Mesendoderm (in vitro differentiated cells): ENCODE measurements at regions not wholly inside any gene's neighbourhood (a gene's known extent, or its start where the extent isn't known, plus 50 kb on each side); places are given as distances from the start of the nearest gene placed in this dataset.
A peak's percentile ranks its signal among the peaks of the same experiment; 100 is the strongest.

ENCODE experiments used
- DNase-seq: peaks from one replicate; pipeline ENCODE4 v3.0.0; 2013
- H2AK5ac ChIP-seq: 2 replicates; pipeline ENCODE4 v1.6.1; 2013; ENCODE audit warnings: low read length, inconsistent platforms
- H2BK120ac ChIP-seq: 2 replicates; pipeline ENCODE4 v1.6.1; 2013; ENCODE audit warnings: low read depth, mild to moderate bottlenecking, low read length, moderate library complexity, mixed read lengths
- H2BK15ac ChIP-seq: replicated peaks from 2 replicates; pipeline ENCODE4 v1.6.1; 2013; ENCODE audit warnings: low read depth, mild to moderate bottlenecking, moderate library complexity
- H2BK5ac ChIP-seq: 2 replicates; pipeline ENCODE4 v1.6.1; 2013; ENCODE audit warnings: low read length, inconsistent platforms
- H3K18ac ChIP-seq: 2 replicates; pipeline ENCODE4 v1.6.1; 2013; ENCODE audit warnings: mild to moderate bottlenecking, low read length, mixed read lengths
- H3K23ac ChIP-seq: one replicate; pipeline ENCODE4 v1.6.1; 2013; ENCODE audit warnings: low read length
- H3K27ac ChIP-seq: 2 replicates; pipeline ENCODE4 v1.5.1; 2013; ENCODE audit warnings: low read depth, mild to moderate bottlenecking, inconsistent platforms, low read length, moderate library complexity
- H3K27me3 ChIP-seq: 2 replicates; pipeline ENCODE4 v1.6.1; 2013; ENCODE audit warnings: low read length, control low read depth, mild to moderate bottlenecking, inconsistent platforms; ENCODE audit not compliant: insufficient read depth, poor library complexity
- H3K36me3 ChIP-seq: 2 replicates; pipeline ENCODE4 v1.6.1; 2013; ENCODE audit warnings: low read length, inconsistent platforms; ENCODE audit not compliant: control insufficient read depth, insufficient read depth
- H3K4ac ChIP-seq: one replicate; pipeline ENCODE4 v1.6.1; 2013; ENCODE audit warnings: low read depth, mild to moderate bottlenecking, low read length, moderate library complexity
- H3K4me1 ChIP-seq: 2 replicates; pipeline ENCODE4 v1.6.1; 2013; ENCODE audit warnings: low read depth, low read length, inconsistent platforms; ENCODE audit not compliant: control insufficient read depth
- H3K4me2 ChIP-seq: 2 replicates; pipeline ENCODE4 v1.6.1; 2013; ENCODE audit warnings: low read length
- H3K4me3 ChIP-seq: 2 replicates; pipeline ENCODE4 v1.5.1; 2013; ENCODE audit warnings: mild to moderate bottlenecking, low read length
- H3K56ac ChIP-seq: one replicate; pipeline ENCODE4 v1.6.1; 2013; ENCODE audit warnings: low read length
- H3K79me1 ChIP-seq: 2 replicates; pipeline ENCODE4 v1.6.1; 2013; ENCODE audit warnings: low read length, inconsistent platforms
- H3K79me2 ChIP-seq: 2 replicates; pipeline ENCODE4 v1.6.1; 2013; ENCODE audit warnings: mild to moderate bottlenecking, low read length; ENCODE audit not compliant: control insufficient read depth, insufficient read depth
- H3K9ac ChIP-seq: 2 replicates; pipeline ENCODE4 v1.6.1; 2013; ENCODE audit warnings: low read length, inconsistent platforms
- H4K5ac ChIP-seq: one replicate; pipeline ENCODE4 v1.6.1; 2013; ENCODE audit warnings: low read length
- H4K8ac ChIP-seq: one replicate; pipeline ENCODE4 v1.6.1; 2013; ENCODE audit warnings: low read depth, mild to moderate bottlenecking, control low read depth, low read length, moderate library complexity
- WGBS: extraction: QIAGEN DNeasy Blood & Tissue Kit; methylation state at CpG from one replicate; pipeline ENCODE4 v1.1.7; 2013; ENCODE audit warnings: low lambda C conversion rate, missing lambda C conversion rate; ENCODE audit not compliant: insufficient coverage; ENCODE audit errors: extremely low coverage; 5-methylcytosine and 5-hydroxymethylcytosine counted together

GRCh38 chr1:165052936-165053335, 303.6 kb downstream of the LMX1A start:
- peaks cover 7% of the 10 kb centered on the region for H3K4me1 ChIP-seq
- H2BK5ac ChIP-seq: peak overlapping the region; percentile 81
- H3K79me2 ChIP-seq: no peaks in the 10 kb centered on the region
- H3K4me2 ChIP-seq: no peak overlapping the region
- no peaks in the 10 kb centered on the region for H3K27me3 ChIP-seq
- no peak overlapping the region for H2BK15ac ChIP-seq
- H3K27ac ChIP-seq: peak overlapping the region; percentile 7
- H3K18ac ChIP-seq: peak overlapping the region; percentile 93
- no peaks in the 10 kb centered on the region for H3K79me1 ChIP-seq
- no peak overlapping the region for H4K5ac ChIP-seq
- WGBS: no CpG with 5 or more reads among the region's 4 CpGs
- H2AK5ac ChIP-seq: no peak overlapping the region
- H3K56ac ChIP-seq: peak overlapping the region; percentile 59
- no peak overlapping the region for H4K8ac ChIP-seq
- no peak for DNase-seq
- H2BK120ac ChIP-seq: peak overlapping the region; percentile 90
- H3K36me3 ChIP-seq: no peaks in the 10 kb centered on the region
- no peak overlapping the region for H3K23ac ChIP-seq
- H3K9ac ChIP-seq: no peak overlapping the region
- H3K4ac ChIP-seq: no peak overlapping the region
- H3K4me3 ChIP-seq: no peak overlapping the region

- no peak overlapping the region for H3K56ac ChIP-seq
- H2AK5ac ChIP-seq: no peak overlapping the region
- H3K4ac ChIP-seq: no peak overlapping the region
- no peak overlapping the region for H3K4me2 ChIP-seq
- peaks cover 7% of the 10 kb centered on the region for H3K4me1 ChIP-seq
- no peak overlapping the region for H2BK15ac ChIP-seq
- H3K18ac ChIP-seq: peak overlapping the region; percentile 83
- no peaks in the 10 kb centered on the region for H3K79me1 ChIP-seq
- no CpG with 5 or more reads among the region's 4 CpGs for WGBS
- no peak overlapping the region for H2BK5ac ChIP-seq
- H3K79me2 ChIP-seq: no peaks in the 10 kb centered on the region
- H3K23ac ChIP-seq: no peak overlapping the region
- H3K4me3 ChIP-seq: no peak overlapping the region
- no peaks in the 10 kb centered on the region for H3K36me3 ChIP-seq
- no peaks in the 10 kb centered on the region for H3K27me3 ChIP-seq
- no peak overlapping the region for H3K27ac ChIP-seq
- DNase-seq: no peak
- no peak overlapping the region for H3K9ac ChIP-seq
- H4K5ac ChIP-seq: no peak overlapping the region
- no peak overlapping the region for H2BK120ac ChIP-seq
- H4K8ac ChIP-seq: no peak overlapping the region
Measured at GRCh38 chr1:165052431-165052830, 304.1 kb downstream of the LMX1A start.

- no peaks in the 10 kb centered on the region for H3K79me2 ChIP-seq
- H3K27me3 ChIP-seq: no peaks in the 10 kb centered on the region
- no peak overlapping the region for H2BK5ac ChIP-seq
- no peak overlapping the region for H4K5ac ChIP-seq
- no peak overlapping the region for H3K4ac ChIP-seq
- H2AK5ac ChIP-seq: no peak overlapping the region
- H3K4me3 ChIP-seq: no peak overlapping the region
- no peak overlapping the region for H3K18ac ChIP-seq
- H3K79me1 ChIP-seq: no peaks in the 10 kb centered on the region
- no peaks in the 10 kb centered on the region for H3K36me3 ChIP-seq
- peaks cover 7% of the 10 kb centered on the region for H3K4me1 ChIP-seq
- WGBS: no CpG with 5 or more reads among the region's 5 CpGs
- H2BK120ac ChIP-seq: no peak overlapping the region
- no peak overlapping the region for H4K8ac ChIP-seq
- no peak overlapping the region for H3K23ac ChIP-seq
- H2BK15ac ChIP-seq: no peak overlapping the region
- H3K9ac ChIP-seq: no peak overlapping the region
- H3K56ac ChIP-seq: no peak overlapping the region
- no peak for DNase-seq
- H3K27ac ChIP-seq: no peak overlapping the region
- no peak overlapping the region for H3K4me2 ChIP-seq
Measured at GRCh38 chr1:165050246-165050645, 306.3 kb downstream of the LMX1A start.

DNA sequence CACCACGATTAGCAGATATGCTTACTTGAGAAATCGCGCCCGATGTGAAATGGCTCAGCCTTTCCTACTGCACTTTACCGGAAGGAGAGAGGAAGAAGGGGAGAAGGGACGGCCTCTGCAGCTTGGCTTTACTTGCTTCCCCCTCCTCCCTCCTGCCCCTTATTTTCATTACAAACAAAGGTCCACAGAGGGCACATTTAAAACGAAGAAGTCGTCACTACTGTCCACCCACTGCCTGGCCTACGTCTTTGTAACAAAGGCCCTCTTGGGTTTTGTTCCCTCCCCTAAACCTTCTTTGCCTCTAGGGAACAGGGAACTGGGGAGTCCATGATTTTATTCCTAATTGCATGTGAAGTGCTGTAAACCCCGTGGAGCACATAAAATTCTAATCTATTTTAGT, 308.5 kb downstream of the LMX1A start:
- Histone ChIP-seq H3K18ac (no peak overlapping the region), H3K56ac (no peak overlapping the region), H3K36me3 (no peaks in the 10 kb centered on the region), H3K4me1 (peaks cover 7% of the 10 kb centered on the region), H3K9ac (no peak overlapping the region), H3K4me2 (no peak overlapping the region), H4K5ac (no peak overlapping the region), H3K79me1 (no peaks in the 10 kb centered on the region), H2BK15ac (no peak overlapping the region), H3K4ac (no peak overlapping the region), H4K8ac (no peak overlapping the region), H3K79me2 (no peaks in the 10 kb centered on the region), H2BK120ac (no peak overlapping the region), H2BK5ac (no peak overlapping the region), H3K4me3 (no peak overlapping the region), H3K27ac (no peak overlapping the region), H3K23ac (no peak overlapping the region), H2AK5ac (no peak overlapping the region), H3K27me3 (no peaks in the 10 kb centered on the region)
- WGBS: no CpG with 5 or more reads among the region's 10 CpGs
- no peak for DNase-seq

DNA sequence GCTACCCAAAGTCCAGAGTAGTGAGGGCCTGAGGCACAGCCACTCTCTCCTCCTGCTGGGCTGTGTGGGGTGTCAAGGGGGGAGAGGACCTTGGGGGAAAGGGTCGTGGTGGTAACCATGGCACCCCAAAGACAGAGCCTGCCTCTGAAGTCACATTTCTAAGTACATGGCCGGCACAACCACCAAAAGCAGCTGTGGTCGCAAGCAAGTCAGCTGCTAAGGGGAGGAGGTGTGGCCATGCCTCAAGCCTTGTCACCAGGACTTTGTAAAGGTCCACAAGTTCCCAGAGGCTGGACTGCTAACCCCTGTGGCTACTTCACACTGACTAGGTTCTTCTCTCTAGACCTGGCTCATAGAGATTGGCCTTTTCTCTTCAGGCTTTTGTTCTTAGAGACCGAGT, 310.6 kb downstream of the LMX1A start:
- Histone ChIP-seq H3K27me3 (no peaks in the 10 kb centered on the region), H3K9ac (no peak overlapping the region), H4K8ac (no peak overlapping the region), H3K4me3 (no peak overlapping the region), H3K56ac (no peak overlapping the region), H3K23ac (no peak overlapping the region), H3K4ac (no peak overlapping the region), H3K79me2 (no peaks in the 10 kb centered on the region), H3K18ac (no peak overlapping the region), H2BK120ac (no peak overlapping the region), H4K5ac (no peak overlapping the region), H3K27ac (no peak overlapping the region), H3K79me1 (no peaks in the 10 kb centered on the region), H2AK5ac (no peak overlapping the region), H3K4me1 (no peaks in the 10 kb centered on the region), H3K36me3 (no peaks in the 10 kb centered on the region), H3K4me2 (no peak overlapping the region), H2BK5ac (no peak overlapping the region), H2BK15ac (no peak overlapping the region)
- DNase-seq: no peak
- no CpG with 5 or more reads among the region's 4 CpGs for WGBS

DNA sequence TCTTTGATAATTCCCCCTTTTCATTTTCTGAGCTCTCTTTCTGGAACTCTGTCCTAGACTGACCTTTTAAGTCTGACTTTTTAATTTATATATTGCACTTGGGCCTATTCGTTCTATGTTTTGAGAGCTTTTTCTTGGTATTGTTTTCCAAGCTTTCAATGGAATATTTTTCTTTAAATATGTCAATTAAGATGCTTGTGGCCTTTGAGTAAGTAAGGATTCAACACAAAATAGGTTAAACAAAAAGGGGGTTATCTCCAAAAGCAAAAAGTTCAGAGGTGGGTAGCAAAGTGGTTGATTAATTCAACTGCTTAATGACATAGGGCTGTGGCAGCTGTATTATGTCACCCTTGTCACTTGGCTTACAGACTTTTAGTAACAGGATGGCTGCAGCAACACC, 315.9 kb downstream of the LMX1A start:
- H3K4me3 ChIP-seq: no peak overlapping the region
- H3K4ac ChIP-seq: no peak overlapping the region
- no peaks in the 10 kb centered on the region for H3K4me1 ChIP-seq
- no peak for DNase-seq
- no peak overlapping the region for H2BK120ac ChIP-seq
- no peaks in the 10 kb centered on the region for H3K27me3 ChIP-seq
- no peaks in the 10 kb centered on the region for H3K79me1 ChIP-seq
- no peak overlapping the region for H2AK5ac ChIP-seq
- no peaks in the 10 kb centered on the region for H3K36me3 ChIP-seq
- H2BK5ac ChIP-seq: no peak overlapping the region
- H3K4me2 ChIP-seq: no peak overlapping the region
- WGBS: no CpG with 5 or more reads among the region's 1 CpG
- no peak overlapping the region for H4K5ac ChIP-seq
- H3K56ac ChIP-seq: no peak overlapping the region
- H3K79me2 ChIP-seq: no peaks in the 10 kb centered on the region
- no peak overlapping the region for H3K23ac ChIP-seq
- H2BK15ac ChIP-seq: no peak overlapping the region
- H3K9ac ChIP-seq: no peak overlapping the region
- H3K18ac ChIP-seq: no peak overlapping the region
- H4K8ac ChIP-seq: no peak overlapping the region
- H3K27ac ChIP-seq: no peak overlapping the region
